Endothelial cell of umbilical vein (primary cell): ENCODE measurements at regions not wholly inside any gene's neighbourhood (a gene's known extent, or its start where the extent isn't known, plus 50 kb on each side); places are given as distances from the start of the nearest gene placed in this dataset.

Source experiments
- BruUV-seq: library from RNA; stranded (reverse); fragments of 400-500 nt; replicated peaks from 2 replicates; lab custom pipeline; 2021; lab: Mats Ljungman, UMichigan
- CTCF ChIA-PET: fragments of 300-600, 350-600 bp; sonication (Branson Sonifier 250); formaldehyde crosslinking; loops from one replicate; lab custom pipeline; 2021; ENCODE audit warnings: antibody characterized with exemption, inconsistent platforms; lab: Charles Lee
- POLR2A ChIA-PET: fragments of 300-600, 350-600 bp; sonication (Branson Sonifier 250); formaldehyde crosslinking; loops from one replicate; lab custom pipeline; 2021; ENCODE audit warnings: antibody characterized with exemption, inconsistent platforms; lab: Charles Lee
- DNase-seq: peaks from one replicate; pipeline ENCODE4 v3.0.0-alpha.2; 2011; ENCODE audit warnings: low read depth, low spot score
- FAIRE-seq: peaks from 2 replicates; lab custom pipeline; 2011; peaks lifted over from hg19 to GRCh38; lab: Jason Lieb, UNC
- H2AFZ ChIP-seq: 2 replicates; pipeline ENCODE4 v1.6.0; 2012; ENCODE audit warnings: low read depth, low read length, control low read depth, inconsistent platforms
- H3K27ac ChIP-seq: 2 replicates; pipeline ENCODE4 v1.5.1; 2011; ENCODE audit warnings: low read depth, mild to moderate bottlenecking, control low read depth, low read length, moderate library complexity; ENCODE audit not compliant: insufficient read depth
- H3K27me3 ChIP-seq, 2 experiments: 2 replicates each; pipeline versions ENCODE4 v1.6.0 to v1.6.1; 2011; ENCODE audit warnings: low read length in 2 of 2, mixed read lengths in 1 of 2; ENCODE audit not compliant: control insufficient read depth in 2 of 2, insufficient read depth in 2 of 2
- H3K36me3 ChIP-seq, 2 experiments: 2 replicates in 1 of 2; 3 replicates in 1 of 2; pipeline ENCODE4 v1.5.1; 2011; ENCODE audit warnings: low read length in 2 of 2, mild to moderate bottlenecking in 1 of 2, moderate library complexity in 1 of 2; ENCODE audit not compliant: control insufficient read depth in 2 of 2, insufficient read depth in 2 of 2; ENCODE audit errors: extremely low read depth in 1 of 2
- H3K4me1 ChIP-seq: 3 replicates; pipeline ENCODE4 v1.5.1; 2011; ENCODE audit warnings: mild to moderate bottlenecking, low read length; ENCODE audit not compliant: control insufficient read depth, insufficient read depth; ENCODE audit errors: extremely low read depth
- H3K4me2 ChIP-seq: 2 replicates; pipeline ENCODE4 v1.6.1; 2011; ENCODE audit warnings: low read length, control low read depth, mixed read lengths; ENCODE audit not compliant: insufficient read depth
- H3K4me3 ChIP-seq, 3 experiments: fragments of 200-600 bp in 1 of 3; sonication (generic), shearing (Covaris generic) in 1 of 3; replicated peaks in 1 of 3; 2 replicates each; pipeline ENCODE4 v1.5.1; 2011 to 2016; ENCODE audit warnings: control low read depth in 3 of 3, low read length in 3 of 3, mild to moderate bottlenecking in 2 of 3, inconsistent platforms in 1 of 3, low read depth in 1 of 3, moderate library complexity in 1 of 3; ENCODE audit not compliant: insufficient read depth in 1 of 3
- H3K79me2 ChIP-seq: 2 replicates; pipeline ENCODE4 v1.6.0; 2012; ENCODE audit warnings: low read length, inconsistent platforms; ENCODE audit not compliant: control insufficient read depth, insufficient read depth
- H3K9ac ChIP-seq: replicated peaks from 2 replicates; pipeline ENCODE3; 2011; ENCODE audit warnings: low read length, control low read depth; ENCODE audit not compliant: insufficient read depth; ENCODE audit errors: extremely low read depth
- H3K9me1 ChIP-seq: replicated peaks from 3 replicates; pipeline ENCODE4 v1.6.0; 2011; ENCODE audit warnings: mild to moderate bottlenecking, low read length; ENCODE audit not compliant: control insufficient read depth, insufficient read depth; ENCODE audit errors: extremely low read depth
- H3K9me3 ChIP-seq: replicated peaks from 2 replicates; pipeline ENCODE4 v1.5.1; 2012; ENCODE audit warnings: low read length, inconsistent platforms; ENCODE audit not compliant: control insufficient read depth, insufficient read depth
- H4K20me1 ChIP-seq: replicated peaks from 2 replicates; pipeline ENCODE3; 2011; ENCODE audit warnings: mild to moderate bottlenecking, low read length; ENCODE audit not compliant: control insufficient read depth, insufficient read depth; ENCODE audit errors: extremely low read depth
- EZH2 ChIP-seq: IDR thresholded peaks from 2 replicates; pipeline ENCODE4 v1.6.1; 2012; ENCODE audit warnings: borderline replicate concordance, low read depth, mild to moderate bottlenecking, moderate library complexity, low read length, inconsistent platforms; ENCODE audit not compliant: severe bottlenecking
- GATA2 ChIP-seq: IDR thresholded peaks from 2 replicates; pipeline ENCODE4 v1.7.0; 2011; ENCODE audit warnings: low read depth, mild to moderate bottlenecking, moderate library complexity, mixed read lengths, low read length; ENCODE audit not compliant: insufficient read length, insufficient read depth
- JUN ChIP-seq: IDR thresholded peaks from 2 replicates; pipeline ENCODE4 v1.6.1; 2011; ENCODE audit warnings: borderline replicate concordance, low read depth; ENCODE audit not compliant: insufficient read length, insufficient read depth
- MYC ChIP-seq: IDR thresholded peaks from one replicate; pipeline ENCODE4 v1.6.1; 2011; ENCODE audit warnings: mild to moderate bottlenecking, low read depth, low read length
- POLR2AphosphoS5 ChIP-seq: IDR thresholded peaks from 2 replicates; pipeline ENCODE4 v1.6.1; 2012; ENCODE audit warnings: low read depth, mild to moderate bottlenecking, control low read depth, low read length, moderate library complexity; ENCODE audit not compliant: insufficient read depth
- dilution Hi-C: fragments of 300-500 bp; cut with MboI; formaldehyde crosslinking; loops from one replicate; pipeline ENCODE4 v1.15.0; 2019; ENCODE audit warnings: low sequenced_read_pairs; ENCODE audit not compliant: extremely low pct_ligation_motif_present
- intact Hi-C: fragments of 100-400 bp; cut with micrococcal nuclease; formaldehyde crosslinking; loops from one replicate; pipeline ENCODE4 v1.10.0; 2022

- dilution Hi-C loops, result no loop called here
- Histone ChIP-seq H3K79me2 (no peaks in the 10 kb centered on the region), H3K4me2 (no peak overlapping the region), H4K20me1 (no peaks in the 10 kb centered on the region), H3K9ac (no peak overlapping the region), H3K4me1 (no peaks in the 10 kb centered on the region), H3K36me3 (no peaks in the 10 kb centered on the region), H3K4me3 (no peak overlapping the region), H3K9me3 (no peaks in the 10 kb centered on the region), H2AFZ (no peak overlapping the region), H3K27me3 (no peaks in the 10 kb centered on the region), H3K9me1 (no peaks in the 10 kb centered on the region), H3K27ac (no peak overlapping the region)
- FAIRE-seq, result no peak
- intact Hi-C loops, result no loop called here
- ChIA-PET POLR2A (no interaction called here), CTCF (no interaction called here)
- no peak for DNase-seq
- no TSS peak for BruUV-seq
- TF ChIP-seq EZH2, result no peak
Observed at GRCh38 chr4:116546759-116547158, 538.6 kb downstream of the TRAM1L1 start.

- Histone ChIP-seq H3K9ac (no peak overlapping the region), H3K9me3 (no peaks in the 10 kb centered on the region), H3K4me1 (no peaks in the 10 kb centered on the region), H3K9me1 (no peaks in the 10 kb centered on the region), H3K27ac (no peak overlapping the region), H3K4me2 (no peak overlapping the region), H4K20me1 (no peaks in the 10 kb centered on the region), H3K4me3 (no peak overlapping the region), H2AFZ (no peak overlapping the region), H3K79me2 (no peaks in the 10 kb centered on the region), H3K27me3 (no peaks in the 10 kb centered on the region), H3K36me3 (no peaks in the 10 kb centered on the region)
- FAIRE-seq, result no peak
- intact Hi-C loops (no loop called here), dilution Hi-C loops (no loop called here)
- no TSS peak for BruUV-seq
- TF ChIP-seq JUN (no peak), POLR2AphosphoS5 (no peak), MYC (no peak), GATA2 (no peak)
- ChIA-PET POLR2A (no interaction called here), CTCF (no interaction called here)
- DNase-seq, result no peak
Observed at GRCh38 chr4:116544946-116545345, 540.4 kb downstream of the TRAM1L1 start.
